ENCODE measurements at regions not wholly inside any gene's neighbourhood (a gene's known extent, or its start where the extent isn't known, plus 50 kb on each side); places are given as distances from the start of the nearest gene placed in this dataset.

DNA sequence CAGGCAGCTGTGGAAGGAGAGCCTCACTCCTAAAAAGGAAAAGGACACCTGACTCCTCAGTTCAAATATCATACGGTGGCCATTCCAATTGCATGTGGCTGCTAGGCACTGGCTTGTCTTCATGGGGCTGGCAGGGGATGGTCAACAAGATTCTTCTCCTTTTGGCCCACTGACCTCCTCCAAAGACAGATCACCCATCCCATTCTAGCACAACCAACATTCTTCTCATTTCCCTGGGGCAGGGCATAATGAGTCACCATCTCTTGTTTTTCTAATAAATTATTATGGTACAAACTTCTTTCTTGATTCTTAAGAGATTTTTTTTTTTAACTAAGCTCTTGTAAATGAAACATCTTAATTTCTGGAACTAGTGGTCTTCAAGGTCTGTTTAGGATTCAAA, 136.7 kb upstream of the NBEA start:
- DNase-seq (ENCODE audit: low read depth in 2 of 2) = no peak

DNA sequence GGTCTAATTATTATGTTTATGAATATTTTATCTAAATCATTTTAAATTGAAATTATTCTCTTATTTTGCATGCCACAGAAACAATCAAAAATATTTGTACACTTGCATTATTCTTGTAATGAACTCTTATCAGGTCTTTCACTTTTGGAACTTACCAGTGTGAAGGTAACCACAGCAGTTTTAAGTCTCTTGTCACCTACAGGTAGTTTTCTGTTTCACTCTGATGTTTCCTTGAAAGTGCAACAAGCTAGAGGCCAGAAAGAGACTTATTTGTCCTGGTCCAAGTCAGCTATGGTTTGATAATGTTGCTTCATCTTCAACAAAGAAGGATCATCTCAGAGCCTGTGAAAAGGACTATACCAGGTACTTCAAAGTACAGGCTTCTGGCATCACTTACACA, 133.4 kb upstream of the NBEA start:
- no peak for DNase-seq (ENCODE audit: low read depth in 2 of 2)

DNA sequence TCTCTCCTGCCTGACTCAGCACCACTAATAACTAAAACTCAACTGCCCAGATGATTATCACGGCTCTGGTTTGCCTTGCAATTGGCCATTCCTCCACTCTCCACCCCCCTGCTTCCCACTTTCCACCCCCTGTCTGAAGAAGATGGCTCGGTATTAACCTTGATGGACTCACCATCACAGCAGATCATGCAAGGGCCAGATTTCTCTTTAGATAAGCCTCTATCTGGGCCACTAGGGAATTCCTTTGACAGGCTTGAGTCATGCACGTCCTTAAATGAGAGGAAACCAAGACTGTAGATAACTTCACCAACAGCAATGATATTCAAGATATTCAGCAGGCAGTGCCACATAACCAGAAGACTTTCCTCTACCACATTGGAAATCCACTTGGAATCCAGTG, 131.1 kb upstream of the NBEA start:
- DNase-seq (ENCODE audit: low read depth in 2 of 2) = no peak

DNA sequence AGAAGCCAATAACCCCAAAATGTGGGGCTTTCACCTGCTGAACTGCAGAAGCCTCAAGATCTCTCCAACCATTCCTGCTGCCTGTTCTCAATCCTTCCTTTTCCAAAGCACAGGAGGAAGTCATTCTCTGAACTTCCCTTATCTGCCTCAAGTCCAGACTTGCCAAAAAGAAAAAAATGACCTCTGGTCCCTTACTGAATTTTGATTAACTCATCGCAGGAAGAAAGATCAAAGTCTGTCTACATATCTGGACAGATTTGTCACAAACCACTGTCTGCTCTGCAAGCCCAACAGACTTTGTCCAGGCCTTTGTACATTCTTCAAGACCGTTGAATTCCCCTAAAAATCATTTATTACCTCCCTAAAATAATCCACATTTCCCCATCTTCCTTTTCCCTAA, 126.5 kb upstream of the NBEA start:
- no peak for DNase-seq (ENCODE audit: low read depth in 2 of 2)

DNA sequence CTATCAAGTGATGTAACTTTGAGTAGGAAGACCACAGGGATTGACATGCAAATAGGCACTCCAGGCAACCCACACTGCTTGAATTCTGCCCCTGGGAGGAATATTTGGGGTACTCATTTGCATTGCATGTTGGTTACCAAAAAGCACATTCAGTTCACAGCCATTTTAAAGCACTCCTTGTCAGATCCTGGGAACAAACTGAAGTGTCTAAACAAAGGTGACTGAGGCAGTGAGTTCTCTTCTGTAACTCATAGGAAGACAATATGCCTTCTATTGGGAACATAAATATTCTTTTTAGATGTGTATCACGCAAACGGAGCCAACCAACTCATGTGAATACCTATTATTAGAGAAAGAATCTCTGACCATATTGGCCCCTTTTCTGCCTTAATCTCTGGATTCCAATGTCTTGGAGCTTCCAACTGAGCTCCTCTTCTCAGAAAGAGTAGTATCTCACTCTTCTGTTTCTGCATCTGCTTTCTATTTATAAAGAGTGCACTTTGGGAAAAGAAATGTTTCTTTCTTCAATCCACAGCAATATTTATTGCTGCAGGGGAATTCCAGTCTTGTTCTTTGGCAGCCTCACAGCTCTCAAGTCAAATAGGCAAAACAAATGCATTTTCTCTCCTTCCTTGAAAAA, 125.7 kb upstream of the NBEA start:
- no peak for DNase-seq (ENCODE audit: low read depth in 2 of 2)

DNA sequence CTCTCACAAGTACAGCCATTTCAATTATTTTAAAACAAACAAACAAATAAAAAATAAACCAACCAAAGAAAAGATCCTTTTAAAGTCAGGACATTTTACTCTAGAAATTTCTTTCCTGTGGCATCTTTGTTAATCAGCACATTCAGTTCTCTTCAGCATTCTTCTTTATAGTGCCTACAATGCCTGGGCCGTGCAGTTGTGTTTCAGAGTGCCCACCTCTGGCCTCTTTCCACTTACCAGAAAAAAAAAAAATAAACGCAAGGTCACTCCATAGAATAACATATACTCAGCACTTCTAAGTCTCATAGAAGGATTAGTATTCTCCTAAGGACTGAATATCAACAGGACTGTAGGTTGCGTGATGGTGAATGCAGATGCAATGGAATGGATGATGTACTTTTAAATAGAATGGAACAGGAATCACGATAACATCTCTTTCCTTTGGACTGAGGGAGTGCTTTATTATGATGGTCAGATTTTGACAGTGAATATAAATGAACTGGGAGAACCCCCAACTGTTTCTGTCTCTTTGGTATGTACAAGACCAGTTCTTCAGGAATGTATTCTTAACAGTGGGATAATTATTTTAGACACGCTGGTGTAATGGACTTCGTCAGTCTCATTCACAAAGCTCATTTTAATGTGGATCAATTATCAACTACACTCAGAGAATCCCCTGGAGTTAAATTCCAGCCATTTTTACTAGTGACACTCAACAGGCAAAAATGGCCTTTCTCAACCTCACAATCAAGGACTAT, 125.0 kb upstream of the NBEA start:
- no peak for DNase-seq (ENCODE audit: low read depth in 2 of 2)

DNA sequence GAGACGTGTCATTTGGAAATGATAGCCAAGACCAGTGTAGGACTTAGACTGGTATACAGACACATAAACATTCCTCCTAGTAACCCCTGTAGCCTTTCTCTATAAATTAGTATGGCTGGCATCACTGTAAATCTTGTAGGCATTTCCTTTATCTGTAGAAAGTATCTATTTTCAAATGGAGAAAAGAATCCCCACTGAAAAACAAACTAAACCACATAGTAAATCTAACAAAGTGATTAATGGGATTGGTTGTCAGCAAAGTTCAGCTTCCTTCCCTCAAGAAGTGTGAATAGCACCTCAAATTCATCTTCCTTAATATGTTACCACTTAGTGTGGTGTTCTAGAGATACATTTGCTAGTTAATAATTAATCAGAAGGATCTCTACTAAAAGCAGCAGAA, 119.4 kb upstream of the NBEA start:
- DNase-seq (ENCODE audit: low read depth in 2 of 2) = no peak

DNA sequence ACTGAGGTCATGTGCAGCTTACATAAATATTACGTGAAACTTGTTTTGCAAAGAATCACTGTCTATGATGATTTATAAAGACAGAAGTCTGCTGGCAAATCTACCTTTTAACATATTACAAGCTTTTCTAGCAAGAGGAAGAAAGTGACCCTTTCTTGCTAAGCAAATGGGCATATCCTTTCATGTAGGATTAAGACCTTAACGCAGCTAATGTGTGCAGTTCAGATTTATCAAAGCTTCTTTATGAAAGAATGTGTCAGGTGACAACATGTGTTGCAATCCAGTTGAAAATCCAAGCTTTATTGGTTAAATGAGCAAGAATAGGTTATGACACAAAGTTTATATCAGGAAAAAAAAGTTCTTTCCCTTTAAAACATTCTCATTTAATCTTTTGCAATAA, 115.6 kb upstream of the NBEA start:
- no peak for DNase-seq (ENCODE audit: low read depth in 2 of 2)

DNA sequence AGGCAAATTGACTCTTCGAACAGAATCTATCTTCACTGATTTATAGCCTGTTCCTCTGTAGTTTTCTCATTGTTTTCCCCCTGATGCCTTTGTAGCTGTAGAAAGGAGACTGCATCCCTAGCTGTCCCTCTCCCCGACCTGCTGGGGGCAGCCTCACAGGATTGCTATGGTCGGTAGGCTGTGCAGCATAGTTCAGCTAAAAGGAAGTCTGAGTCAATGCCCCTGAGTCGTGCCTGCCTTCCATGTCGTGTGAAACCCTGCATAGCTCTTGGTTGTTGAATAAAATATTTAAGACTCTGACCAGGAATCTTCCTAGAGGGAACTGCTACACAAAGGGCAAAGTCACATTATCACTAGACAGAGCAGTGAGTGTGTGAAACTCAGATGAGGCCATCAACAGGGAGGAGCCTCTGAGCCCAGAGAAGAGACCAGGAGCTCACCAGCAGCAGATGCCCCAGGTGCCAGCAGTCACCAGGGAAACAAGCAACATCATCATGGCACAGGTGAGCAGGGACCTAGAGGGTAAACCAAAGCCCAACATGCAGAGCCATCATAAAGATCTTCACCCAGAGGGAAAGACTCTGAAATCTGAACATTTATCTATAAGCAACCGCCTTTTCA, 108.4 kb upstream of the NBEA start:
- no peak for DNase-seq (ENCODE audit: low read depth in 2 of 2)

DNA sequence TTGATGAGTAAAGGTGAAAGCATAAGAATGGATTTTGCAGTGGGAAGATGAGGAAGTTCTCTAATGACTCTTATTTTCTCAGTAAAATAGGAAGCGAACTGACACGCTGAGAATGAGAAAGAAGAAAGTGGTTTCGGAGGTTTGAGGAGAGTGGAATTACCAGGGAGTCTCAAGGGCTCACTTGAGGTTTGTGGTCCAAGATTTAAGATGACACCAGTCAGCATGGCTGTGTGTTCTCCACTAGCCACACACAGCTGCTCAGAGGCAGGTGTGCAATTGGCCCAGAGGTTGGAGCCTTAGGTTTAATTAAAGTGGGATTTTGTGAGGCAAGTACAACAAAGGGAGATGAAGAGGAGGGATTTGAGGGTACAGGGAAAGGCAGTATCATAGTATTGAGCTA, 99.6 kb upstream of the NBEA start:
- DNase-seq (ENCODE audit: low read depth in 2 of 2) = no peak

DNA sequence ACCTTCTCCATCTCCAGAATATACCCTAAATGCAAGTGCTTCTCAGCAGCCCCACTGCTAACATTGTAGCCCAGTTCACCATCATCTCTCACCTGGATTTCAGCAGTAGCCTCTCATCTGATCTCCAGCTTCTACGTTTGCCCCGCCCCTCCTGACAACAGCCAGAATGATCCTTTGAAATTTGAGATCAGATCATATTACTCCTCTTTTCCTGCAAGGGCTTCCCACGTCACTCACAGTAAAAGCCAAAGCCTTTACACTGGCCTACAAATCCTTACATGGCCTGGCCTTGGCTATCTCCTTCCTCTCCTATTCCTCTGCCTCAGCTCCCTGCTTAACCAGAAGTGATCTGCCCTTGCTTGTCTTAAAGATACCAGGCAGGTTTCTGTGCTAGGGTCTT, 94.3 kb upstream of the NBEA start:
- DNase-seq (ENCODE audit: low read depth in 2 of 2) = no peak

DNA sequence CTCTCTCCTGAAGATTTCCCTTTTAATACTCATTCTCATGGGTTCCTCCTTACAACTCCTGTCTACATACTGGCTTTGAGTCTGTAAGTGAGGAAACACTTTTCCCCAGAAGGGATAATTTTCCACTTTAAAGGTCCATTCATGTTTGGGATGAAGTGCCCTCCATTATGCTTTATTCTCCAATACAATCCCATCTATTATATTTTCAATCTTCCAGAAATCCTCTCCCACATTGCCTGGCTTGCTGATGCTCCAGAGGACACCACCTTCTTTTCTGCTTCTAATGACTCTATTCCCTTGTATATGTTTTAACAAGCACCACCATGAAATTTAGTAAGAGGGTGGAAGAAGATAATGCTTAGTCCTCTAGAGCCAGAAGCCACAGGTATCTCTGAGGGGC, 92.7 kb upstream of the NBEA start:
- DNase-seq (ENCODE audit: low read depth in 2 of 2) = no peak

DNA sequence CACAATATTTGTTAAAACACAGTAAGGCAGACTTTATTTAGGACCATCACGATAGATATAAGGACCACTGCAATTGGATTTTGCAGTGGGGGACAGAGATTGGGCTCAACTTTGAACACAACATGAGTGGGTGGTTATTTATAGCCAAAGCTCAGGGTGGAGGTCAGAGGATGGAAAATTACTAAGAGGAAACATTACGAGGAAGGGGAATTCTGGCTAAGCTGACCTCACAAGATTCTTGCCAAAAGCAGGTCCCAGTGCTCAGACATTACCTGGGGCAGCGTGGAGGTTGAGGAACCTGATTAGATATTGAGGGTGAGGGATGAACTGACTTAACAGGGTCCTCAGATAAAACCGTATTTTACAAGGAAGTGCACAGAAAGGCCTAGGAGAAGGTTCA, 88.9 kb upstream of the NBEA start:
- no peak for DNase-seq (ENCODE audit: low read depth in 2 of 2)

DNA sequence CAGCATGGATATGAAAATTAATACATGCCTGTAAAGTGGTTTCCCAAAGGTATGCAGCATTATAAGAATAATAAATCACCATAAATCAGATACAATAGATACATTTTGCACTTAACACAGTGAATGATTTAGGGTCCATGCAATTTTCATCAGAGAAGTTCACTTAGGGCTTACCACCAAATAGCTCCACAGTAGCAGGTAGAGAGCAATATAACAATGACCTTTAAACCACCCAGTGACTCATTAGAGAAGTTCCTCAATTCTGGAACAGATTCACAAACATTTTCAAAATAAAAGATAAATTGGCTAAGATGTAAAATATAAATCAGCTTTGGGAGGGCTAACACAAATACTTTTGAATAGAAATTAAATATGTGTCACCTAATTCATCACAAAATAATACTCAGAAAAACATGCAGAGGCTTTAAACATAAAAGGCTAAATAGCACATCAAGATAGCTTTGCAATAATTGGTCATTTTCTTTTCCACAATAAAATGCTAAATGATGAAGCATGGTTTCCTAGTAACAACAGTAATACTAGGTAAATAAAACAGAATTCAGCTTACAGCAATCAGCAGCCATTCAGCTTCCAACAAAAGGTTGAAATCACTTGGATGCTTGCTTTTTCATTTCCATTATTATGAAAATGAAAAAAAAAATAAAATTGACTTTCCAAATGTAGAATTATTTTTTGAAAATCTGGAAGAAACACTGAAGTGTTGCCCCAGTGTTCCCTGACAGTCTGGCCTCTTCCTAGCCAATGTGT, 84.3 kb upstream of the NBEA start:
- DNase-seq (ENCODE audit: low read depth in 2 of 2) = no peak

DNA sequence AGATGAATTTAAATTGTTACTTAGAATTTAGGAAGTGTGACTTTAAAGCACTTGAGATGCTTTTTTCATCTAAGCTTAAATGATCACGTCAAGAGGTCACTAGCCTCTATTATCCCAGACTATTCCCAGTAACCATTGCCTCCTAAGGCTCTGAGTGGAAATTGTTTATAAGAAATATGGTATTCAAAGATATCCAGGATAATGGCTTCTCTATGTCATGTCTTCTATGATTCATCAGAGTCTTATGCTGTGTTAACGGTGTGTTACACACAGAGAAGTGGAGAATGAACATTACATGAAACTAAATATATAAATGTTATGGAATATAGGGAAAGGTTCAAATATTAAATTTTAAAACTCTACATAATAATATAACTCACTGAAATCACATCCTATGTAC, 79.8 kb upstream of the NBEA start:
- no peak for DNase-seq (ENCODE audit: low read depth in 2 of 2)

DNA sequence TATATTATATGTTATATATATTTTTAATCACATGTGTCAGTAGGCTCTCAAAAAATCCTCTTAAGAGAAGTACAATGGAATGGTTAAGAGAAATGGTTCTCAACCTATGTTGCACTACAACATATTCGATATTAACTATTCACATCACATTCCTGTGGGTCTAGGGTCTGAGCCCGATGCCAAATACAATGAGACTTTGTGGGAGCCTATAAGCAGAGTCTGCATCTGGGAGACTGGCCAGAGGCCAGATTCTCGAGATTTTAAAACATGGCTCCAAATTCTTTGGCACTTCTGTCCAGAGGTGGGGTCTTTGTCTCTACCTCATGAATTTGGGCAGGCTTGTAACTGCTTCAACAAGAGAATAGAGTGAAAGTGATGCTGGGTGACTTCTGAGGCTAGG, 79.4 kb upstream of the NBEA start:
- no peak for DNase-seq (ENCODE audit: low read depth in 2 of 2)

DNA sequence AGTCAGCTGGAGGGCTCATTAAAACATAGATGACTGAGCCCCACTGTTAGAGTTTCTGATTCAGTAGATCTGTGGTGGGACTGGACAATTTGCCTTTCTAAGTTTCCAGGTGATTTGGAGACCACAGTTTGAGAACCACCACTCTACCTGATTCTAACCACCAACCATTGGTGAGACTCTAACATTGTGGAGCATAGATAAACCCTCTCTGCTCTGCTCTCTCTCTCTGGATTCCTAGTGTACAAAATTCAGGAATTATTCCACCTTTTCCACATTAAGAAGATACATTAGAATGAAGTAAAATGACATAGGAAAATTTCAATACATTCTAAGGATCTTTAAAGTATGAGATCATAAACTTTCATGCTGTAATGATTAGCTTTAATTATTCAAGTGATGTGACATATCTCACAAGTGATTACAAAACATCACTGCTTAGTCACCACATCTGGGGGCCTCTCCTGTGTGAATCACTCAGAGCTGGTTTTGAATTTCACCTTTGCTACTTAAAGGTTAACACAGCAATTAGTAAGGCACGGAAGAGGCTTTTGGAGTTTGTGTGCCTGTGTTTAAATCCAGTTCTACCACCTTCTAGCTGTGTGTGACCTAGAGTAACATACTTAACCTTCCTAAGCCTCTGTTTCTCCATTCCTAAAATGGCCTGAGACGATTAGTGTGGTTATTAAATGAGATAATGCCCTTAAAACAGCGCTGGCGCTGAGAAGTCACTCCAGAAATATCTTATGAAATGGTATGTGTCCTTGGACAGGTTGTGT, 78.5 kb upstream of the NBEA start:
- DNase-seq (ENCODE audit: low read depth in 2 of 2) = no peak

DNA sequence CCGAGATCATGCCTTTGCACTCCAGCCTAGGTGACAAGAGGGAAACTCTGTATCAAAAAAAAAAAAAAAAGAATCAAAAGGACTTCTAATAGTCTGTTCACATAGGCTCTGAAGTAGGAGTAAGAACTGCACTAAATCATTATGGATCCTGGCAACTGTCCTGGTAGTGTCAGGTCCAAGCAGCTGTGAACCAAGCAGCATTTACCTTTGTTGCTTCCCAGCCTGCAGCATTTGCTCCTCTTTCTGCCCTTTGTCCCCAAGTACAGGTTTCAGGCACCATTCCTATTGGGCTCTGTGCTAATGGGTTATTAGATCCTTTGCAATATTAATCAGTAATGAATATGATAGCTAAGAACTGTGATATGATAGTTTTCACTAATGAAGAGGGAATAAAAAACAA, 77.4 kb upstream of the NBEA start:
- DNase-seq (ENCODE audit: low read depth in 2 of 2) = no peak

DNA sequence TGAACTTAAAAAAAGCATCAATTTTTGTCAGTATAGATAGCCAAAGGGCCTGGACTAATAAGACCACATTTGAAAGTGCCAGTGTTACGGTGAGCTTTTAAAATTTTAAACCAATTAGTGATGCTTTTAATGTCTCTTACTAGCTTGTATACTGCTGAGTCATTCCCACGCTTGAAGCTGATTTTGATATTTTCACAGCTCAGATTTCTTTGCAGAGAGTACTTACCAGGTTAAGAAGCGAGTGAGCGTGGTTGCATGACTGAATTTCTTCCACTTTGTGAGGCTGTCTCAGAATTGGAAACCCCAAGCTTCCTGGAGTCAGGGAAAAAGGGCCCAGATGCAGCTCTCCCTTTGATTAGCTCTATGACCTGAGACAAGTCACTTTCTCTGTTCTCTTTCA, 74.5 kb upstream of the NBEA start:
- no peak for DNase-seq (ENCODE audit: low read depth in 2 of 2)

DNA sequence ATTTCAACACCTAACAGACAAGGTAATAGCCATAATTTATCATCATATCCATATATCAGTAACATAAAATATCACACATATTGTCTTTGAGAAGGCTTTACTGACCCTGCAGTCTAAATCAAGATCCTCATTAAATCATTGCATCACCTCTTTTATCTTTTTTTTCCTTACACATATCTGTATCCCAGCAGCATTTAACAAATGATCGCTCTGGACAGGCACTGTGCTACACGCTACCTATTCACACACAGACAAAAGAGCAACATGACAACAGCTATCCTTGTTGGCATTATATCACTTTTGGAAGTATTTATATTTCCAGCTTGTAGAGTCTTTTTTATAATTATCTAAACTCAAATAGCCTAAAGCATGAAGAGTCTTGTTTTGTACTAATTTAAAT, 73.3 kb upstream of the NBEA start:
- DNase-seq (ENCODE audit: low read depth in 2 of 2) = no peak

DNA sequence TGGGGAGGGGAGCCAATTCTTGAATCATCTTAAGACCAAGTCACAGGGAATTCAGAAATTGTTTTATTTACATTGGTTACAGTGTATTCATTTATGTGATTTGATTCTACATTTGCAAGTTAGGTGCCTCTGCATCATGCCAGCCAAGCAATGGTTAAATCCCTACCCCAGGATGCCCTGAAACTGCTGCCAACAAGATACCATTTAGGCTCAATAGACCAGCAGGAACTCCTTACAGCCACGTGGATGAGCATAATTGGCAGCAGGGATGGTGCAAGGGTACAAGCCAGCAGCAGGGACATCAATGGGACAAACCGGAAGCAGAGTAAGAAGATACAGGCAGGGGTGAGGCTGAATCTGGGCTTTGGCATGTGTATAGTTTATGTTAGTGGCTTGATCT, 72.4 kb upstream of the NBEA start:
- DNase-seq (ENCODE audit: low read depth in 2 of 2) = no peak

DNA sequence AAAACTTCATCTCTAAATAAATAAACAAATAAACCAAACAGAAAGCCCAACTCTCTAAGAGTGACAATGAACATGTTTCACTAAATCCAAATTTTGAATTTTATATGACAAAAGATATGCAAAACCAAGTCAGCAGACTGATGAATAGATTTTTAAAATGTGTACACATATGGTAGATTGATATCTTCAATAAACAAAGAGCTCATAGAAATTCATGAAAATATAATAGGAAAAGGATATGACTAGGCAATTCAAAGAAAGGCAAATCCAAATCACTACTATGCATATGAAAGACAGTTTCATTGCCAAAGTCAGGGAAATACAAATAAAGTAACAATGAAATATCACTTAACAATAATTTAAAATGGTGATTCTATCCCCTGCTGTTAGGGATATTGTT, 63.7 kb upstream of the NBEA start:
- DNase-seq (ENCODE audit: low read depth in 2 of 2) = no peak

All from stimulated activated CD4-positive, alpha-beta T cell treated with anti-CD3 and anti-CD28 coated beads, Interleukin-4, amount 100 ng/mL, for 48 hours (primary cell).